ENCODE measurements at regions not wholly inside any gene's neighbourhood (a gene's known extent, or its start where the extent isn't known, plus 50 kb on each side); places are given as distances from the start of the nearest gene placed in this dataset.

GRCh38 chr5:101846496-101846895 lies 449.6 kb downstream of the SLCO4C1 start:
- TF ChIP-seq CTCF (IDR thresholded peaks at IDR 0.05; ENCODE audit: low read depth, low read length) (no peak), EZH2phosphoT487 (IDR thresholded peaks at IDR 0.05; ENCODE audit: low read depth) (no peak)

Data from OCI-LY3 (cell line).